ENCODE measurements at regions not wholly inside any gene's neighbourhood (a gene's known extent, or its start where the extent isn't known, plus 50 kb on each side); places are given as distances from the start of the nearest gene placed in this dataset.
"Not testable (repeated sequence)": the region's sequence is repeated elsewhere in the genome, so short reads cannot be mapped to it uniquely, and the experiment has no call there.

DNA sequence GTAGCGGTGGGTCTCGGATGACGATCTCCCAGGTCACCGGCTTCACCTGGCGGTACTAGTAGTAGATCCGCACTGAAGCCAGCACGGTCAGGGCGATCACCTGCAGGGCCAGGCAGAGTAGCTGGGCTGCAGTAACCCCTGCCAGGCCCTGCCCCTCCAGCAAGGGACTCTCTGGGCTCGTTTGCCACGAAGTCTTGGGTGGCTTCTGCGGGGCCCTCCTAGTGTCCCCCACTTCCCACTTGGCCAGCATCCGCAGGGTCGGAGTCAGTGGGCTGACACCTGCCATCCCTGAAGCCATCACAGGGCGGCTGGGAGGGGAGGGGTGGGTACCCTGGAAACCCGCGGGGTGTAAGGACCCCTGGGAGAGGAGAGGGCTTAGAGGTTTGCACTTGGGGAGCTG lies 214.0 kb downstream of the OR4C45 start:
- H3K27ac ChIP-seq (ENCODE audit: low read depth, low read length) = no peak overlapping the region
- no peak overlapping the region for H3K4me3 ChIP-seq (ENCODE audit: low read depth, low read length)
- no peak overlapping the region for H2AFZ ChIP-seq (ENCODE audit: low read length, unreplicated experiment)
- H3K36me3 ChIP-seq (ENCODE audit: insufficient read depth, low read length) = no peaks in the 10 kb centered on the region
- H3K27me3 ChIP-seq (ENCODE audit: insufficient read depth, low read length) = no peaks in the 10 kb centered on the region
- H3K4me1 ChIP-seq (ENCODE audit: control insufficient read depth, insufficient read depth, low read length, unreplicated experiment) = no peaks in the 10 kb centered on the region
- no peaks in the 10 kb centered on the region for H3K79me2 ChIP-seq (ENCODE audit: control insufficient read depth, insufficient read depth, low read length, unreplicated experiment)

DNA sequence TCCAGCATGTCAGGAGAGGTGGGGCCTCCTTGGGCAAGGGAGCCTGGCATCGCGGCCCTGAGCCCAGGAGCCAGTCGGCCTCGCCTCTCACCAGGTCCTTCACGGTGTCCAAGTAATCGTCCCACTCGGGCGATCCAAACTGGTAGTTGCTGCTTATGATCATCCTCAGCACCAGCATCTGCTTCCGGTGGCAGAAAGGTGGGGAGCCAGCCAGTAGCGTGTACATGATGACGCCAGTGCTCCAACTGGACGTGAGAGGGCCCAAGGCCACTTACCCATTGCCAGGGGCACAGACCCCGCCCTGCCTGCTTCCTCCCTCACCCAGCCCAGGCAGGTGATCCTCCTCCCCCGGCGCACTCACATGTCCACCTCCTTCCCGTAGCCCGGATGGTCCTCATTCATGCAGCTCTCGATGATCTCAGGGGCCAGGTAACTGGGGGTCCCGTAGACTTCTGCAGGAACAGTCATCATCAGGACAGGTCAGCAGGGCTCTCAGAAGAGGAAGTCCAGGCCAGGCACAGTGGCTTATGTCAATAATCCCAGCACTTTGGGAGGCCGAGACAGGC lies 214.7 kb downstream of the OR4C45 start:
- no peaks in the 10 kb centered on the region for H3K4me1 ChIP-seq (ENCODE audit: control insufficient read depth, insufficient read depth, low read length, unreplicated experiment)
- H3K27ac ChIP-seq (ENCODE audit: low read depth, low read length) = no peak overlapping the region
- H2AFZ ChIP-seq (ENCODE audit: low read length, unreplicated experiment) = no peak overlapping the region
- no peak overlapping the region for H3K4me3 ChIP-seq (ENCODE audit: low read depth, low read length)
- H3K79me2 ChIP-seq (ENCODE audit: control insufficient read depth, insufficient read depth, low read length, unreplicated experiment) = no peaks in the 10 kb centered on the region
- H3K27me3 ChIP-seq (ENCODE audit: insufficient read depth, low read length) = no peaks in the 10 kb centered on the region
- no peaks in the 10 kb centered on the region for H3K36me3 ChIP-seq (ENCODE audit: insufficient read depth, low read length)

DNA sequence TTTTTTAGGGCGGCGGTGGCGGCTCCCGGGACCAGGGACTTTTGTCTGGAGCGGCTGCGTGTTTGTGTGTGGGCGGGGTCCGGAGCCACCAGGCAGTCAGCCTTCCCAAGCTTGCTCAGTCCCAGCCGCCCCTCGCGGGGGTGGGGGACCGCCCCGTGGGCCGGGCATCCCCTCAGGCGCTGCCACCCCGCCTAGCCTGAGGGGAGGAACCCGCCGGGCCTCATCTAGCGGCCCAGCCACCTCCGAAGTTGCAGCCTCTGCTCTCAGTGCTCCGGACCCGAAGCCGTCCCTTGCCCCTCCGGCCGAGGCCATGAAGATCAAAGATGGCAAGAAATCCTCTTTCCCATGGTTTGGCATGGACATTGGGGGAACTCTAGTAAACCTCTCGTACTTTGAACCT lies 235.2 kb downstream of the OR4C45 start:
- Histone ChIP-seq H3K36me3 (ENCODE audit: insufficient read depth, low read length) (no peaks in the 10 kb centered on the region), H2AFZ (ENCODE audit: low read length, unreplicated experiment) (no peak overlapping the region), H3K27me3 (ENCODE audit: insufficient read depth, low read length) (no peaks in the 10 kb centered on the region), H3K4me3 (ENCODE audit: low read depth, low read length) (no peak overlapping the region), H3K4me1 (ENCODE audit: control insufficient read depth, insufficient read depth, low read length, unreplicated experiment) (no peaks in the 10 kb centered on the region), H3K27ac (ENCODE audit: low read depth, low read length) (no peak overlapping the region), H3K79me2 (ENCODE audit: control insufficient read depth, insufficient read depth, low read length, unreplicated experiment) (no peaks in the 10 kb centered on the region)

DNA sequence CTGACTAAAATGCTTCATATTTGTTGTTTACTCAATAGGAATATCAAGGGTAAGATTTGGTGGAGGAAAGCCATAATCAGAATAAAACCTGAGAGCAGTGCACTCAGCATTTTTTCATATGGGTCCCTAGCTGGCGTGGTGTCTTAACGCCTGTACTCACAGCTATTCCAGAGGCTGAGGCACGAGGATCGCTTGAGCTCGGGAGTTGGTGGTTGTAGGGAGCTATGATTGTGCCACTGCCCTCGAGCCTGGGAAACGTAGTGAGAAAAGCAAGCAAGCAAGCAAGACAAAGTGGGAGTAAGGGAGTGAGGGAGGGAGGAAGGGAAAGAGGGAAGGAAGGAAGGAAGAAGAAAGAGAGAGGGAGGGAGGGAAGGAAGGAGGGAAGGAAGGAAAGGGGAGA lies 242.5 kb downstream of the OR4C45 start:
- H3K36me3 ChIP-seq (ENCODE audit: insufficient read depth, low read length) = no peaks in the 10 kb centered on the region
- H3K4me3 ChIP-seq (ENCODE audit: low read depth, low read length) = no peak overlapping the region
- no peaks in the 10 kb centered on the region for H3K79me2 ChIP-seq (ENCODE audit: control insufficient read depth, insufficient read depth, low read length, unreplicated experiment)
- no peak overlapping the region for H3K27ac ChIP-seq (ENCODE audit: low read depth, low read length)
- H2AFZ ChIP-seq (ENCODE audit: low read length, unreplicated experiment) = no peak overlapping the region
- H3K27me3 ChIP-seq (ENCODE audit: insufficient read depth, low read length) = no peaks in the 10 kb centered on the region
- no peaks in the 10 kb centered on the region for H3K4me1 ChIP-seq (ENCODE audit: control insufficient read depth, insufficient read depth, low read length, unreplicated experiment)

DNA sequence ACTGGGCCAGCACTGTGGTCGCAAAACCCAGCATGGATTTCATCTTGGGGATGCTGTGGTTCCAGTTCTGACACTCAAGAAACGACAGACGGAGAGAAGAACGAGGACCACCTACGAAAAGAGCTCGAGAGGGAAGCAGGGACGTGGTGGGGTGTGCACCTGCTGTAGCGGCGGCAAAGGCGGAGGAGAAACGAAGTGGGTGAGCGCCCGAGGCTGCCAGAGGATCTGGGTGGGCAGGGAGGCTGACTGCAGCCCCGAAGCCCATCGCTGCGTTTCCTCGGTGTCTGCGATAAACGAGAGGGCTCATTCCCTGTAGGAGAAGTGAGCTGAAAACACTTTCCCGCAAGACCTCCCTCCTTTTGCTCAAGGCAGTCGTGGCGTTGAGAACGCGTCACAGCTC lies 246.1 kb downstream of the OR4C45 start:
- H2AFZ ChIP-seq (ENCODE audit: low read length, unreplicated experiment) = no peak overlapping the region
- H3K27ac ChIP-seq (ENCODE audit: low read depth, low read length) = no peak overlapping the region
- H3K4me1 ChIP-seq (ENCODE audit: control insufficient read depth, insufficient read depth, low read length, unreplicated experiment) = no peaks in the 10 kb centered on the region
- H3K27me3 ChIP-seq (ENCODE audit: insufficient read depth, low read length) = no peaks in the 10 kb centered on the region
- H3K79me2 ChIP-seq (ENCODE audit: control insufficient read depth, insufficient read depth, low read length, unreplicated experiment) = no peaks in the 10 kb centered on the region
- H3K36me3 ChIP-seq (ENCODE audit: insufficient read depth, low read length) = no peaks in the 10 kb centered on the region
- no peak overlapping the region for H3K4me3 ChIP-seq (ENCODE audit: low read depth, low read length)

DNA sequence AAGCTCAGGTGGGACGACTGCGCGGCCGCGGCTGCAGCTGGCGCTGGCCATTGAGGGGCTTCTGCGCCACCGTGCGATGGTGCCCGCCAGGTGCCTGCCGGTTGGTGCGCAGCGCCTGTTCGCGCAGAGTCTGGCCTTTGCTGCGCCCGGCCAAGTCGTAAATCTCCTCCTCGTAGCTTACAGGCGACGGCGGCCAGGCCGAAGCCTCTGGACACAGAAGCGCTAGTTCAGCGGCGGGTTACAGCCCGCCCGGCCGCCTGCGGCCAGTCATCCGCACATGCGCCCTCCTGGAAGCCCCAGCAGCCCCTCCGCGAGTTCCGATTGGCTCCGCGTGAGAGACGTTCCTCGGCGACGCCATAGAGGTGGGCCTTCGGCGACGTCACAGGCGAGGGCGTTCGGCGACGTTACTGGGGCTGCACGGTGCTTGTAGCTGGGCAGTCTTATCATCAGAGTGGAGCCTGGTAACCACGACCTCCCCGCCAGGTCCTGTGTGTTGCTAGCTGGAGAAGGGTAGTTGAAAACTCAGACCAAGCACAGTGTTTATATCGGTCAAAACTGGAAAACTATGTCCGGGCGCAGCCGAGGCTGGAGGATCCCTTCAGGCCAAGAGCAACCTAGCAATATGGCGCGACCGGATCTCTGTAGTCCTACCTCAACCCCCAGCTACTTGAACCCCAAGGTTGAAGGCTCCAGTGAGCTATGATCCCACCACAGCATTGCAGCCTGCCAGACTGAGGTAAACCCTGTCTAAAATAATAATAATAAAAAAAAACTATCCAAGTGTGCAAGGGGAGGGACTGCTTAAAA lies 265.7 kb downstream of the OR4C45 start:
- Histone ChIP-seq H3K27me3 (ENCODE audit: insufficient read depth, low read length) (no peaks in the 10 kb centered on the region), H3K36me3 (ENCODE audit: insufficient read depth, low read length) (no peaks in the 10 kb centered on the region), H3K79me2 (ENCODE audit: control insufficient read depth, insufficient read depth, low read length, unreplicated experiment) (no peaks in the 10 kb centered on the region), H3K4me1 (ENCODE audit: control insufficient read depth, insufficient read depth, low read length, unreplicated experiment) (no peaks in the 10 kb centered on the region), H3K27ac (ENCODE audit: low read depth, low read length) (no peak overlapping the region), H2AFZ (ENCODE audit: low read length, unreplicated experiment) (no peak overlapping the region), H3K4me3 (ENCODE audit: low read depth, low read length) (no peak overlapping the region)

DNA sequence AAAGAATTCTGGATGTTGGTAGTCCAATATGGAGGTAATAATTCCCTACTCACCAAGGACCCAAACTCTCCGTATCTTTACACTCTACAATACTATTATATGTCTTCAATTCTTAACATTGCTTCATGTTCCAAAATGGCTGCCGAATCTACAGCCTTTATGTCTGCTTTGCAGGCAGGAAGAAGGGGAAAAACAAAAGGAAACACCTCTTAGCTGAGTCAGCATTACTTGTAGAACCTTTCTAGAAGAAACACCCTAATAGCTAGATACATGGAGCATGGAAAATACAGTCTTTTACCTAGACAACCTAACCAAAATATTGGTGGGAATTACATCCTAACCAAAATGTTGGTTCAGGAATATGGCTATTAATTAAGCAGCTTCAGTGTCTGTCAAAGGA lies 298.0 kb downstream of the OR4C45 start:
- H3K4me3 ChIP-seq (ENCODE audit: low read depth, low read length); H3K27ac ChIP-seq (ENCODE audit: low read depth, low read length); H3K4me1 ChIP-seq (ENCODE audit: control insufficient read depth, insufficient read depth, low read length, unreplicated experiment); H3K27me3 ChIP-seq (ENCODE audit: insufficient read depth, low read length); H3K79me2 ChIP-seq (ENCODE audit: control insufficient read depth, insufficient read depth, low read length, unreplicated experiment); H3K36me3 ChIP-seq (ENCODE audit: insufficient read depth, low read length); H2AFZ ChIP-seq (ENCODE audit: low read length, unreplicated experiment): not testable (repeated sequence)

DNA sequence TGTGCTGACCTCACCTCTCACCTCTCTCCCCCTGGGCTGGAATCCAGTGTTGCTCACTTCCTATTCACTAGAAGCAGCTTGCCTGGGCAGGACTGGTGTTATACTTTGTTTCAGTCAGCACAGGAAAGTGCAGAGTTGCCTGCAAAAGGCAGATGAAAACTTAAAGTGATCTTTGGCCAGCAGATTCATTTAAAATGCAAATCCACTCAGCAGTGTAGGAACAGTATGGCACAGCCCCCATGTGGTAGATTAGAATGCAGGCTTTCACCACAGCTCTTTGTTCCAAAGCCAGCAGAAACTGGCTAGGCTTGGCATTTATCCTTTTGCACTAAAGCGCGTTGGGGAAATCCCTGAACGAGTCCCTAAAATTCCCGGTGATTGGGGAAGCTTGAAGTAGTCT lies 301.2 kb downstream of the OR4C45 start:
- Histone ChIP-seq H3K27ac (ENCODE audit: low read depth, low read length) (no peak overlapping the region), H3K36me3 (ENCODE audit: insufficient read depth, low read length) (no peaks in the 10 kb centered on the region), H3K79me2 (ENCODE audit: control insufficient read depth, insufficient read depth, low read length, unreplicated experiment) (no peaks in the 10 kb centered on the region), H3K4me1 (ENCODE audit: control insufficient read depth, insufficient read depth, low read length, unreplicated experiment) (no peaks in the 10 kb centered on the region), H3K4me3 (ENCODE audit: low read depth, low read length) (no peak overlapping the region), H2AFZ (ENCODE audit: low read length, unreplicated experiment) (no peak overlapping the region), H3K27me3 (ENCODE audit: insufficient read depth, low read length) (no peaks in the 10 kb centered on the region)

DNA sequence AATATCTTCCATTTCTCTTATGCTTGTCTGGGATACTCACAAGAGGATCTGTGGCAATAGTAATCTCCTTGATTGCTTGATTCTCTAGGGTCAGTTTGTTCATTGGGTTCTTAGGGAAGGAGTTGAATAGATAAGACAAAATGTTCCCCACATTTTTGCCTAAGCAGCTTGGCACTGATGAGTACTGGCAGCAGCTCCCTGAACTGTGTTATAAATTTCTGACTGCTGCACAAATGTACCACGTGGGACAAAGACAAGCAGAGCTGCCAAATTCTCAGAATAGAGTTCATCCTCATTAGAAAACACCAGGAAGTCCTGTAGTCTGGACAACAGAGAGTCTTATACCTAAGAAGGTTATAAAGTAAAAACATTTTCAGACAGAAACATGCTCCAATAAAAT lies 304.8 kb downstream of the OR4C45 start:
- H3K36me3 ChIP-seq (ENCODE audit: insufficient read depth, low read length); H3K4me1 ChIP-seq (ENCODE audit: control insufficient read depth, insufficient read depth, low read length, unreplicated experiment); H2AFZ ChIP-seq (ENCODE audit: low read length, unreplicated experiment); H3K79me2 ChIP-seq (ENCODE audit: control insufficient read depth, insufficient read depth, low read length, unreplicated experiment); H3K27me3 ChIP-seq (ENCODE audit: insufficient read depth, low read length); H3K27ac ChIP-seq (ENCODE audit: low read depth, low read length); H3K4me3 ChIP-seq (ENCODE audit: low read depth, low read length): not testable (repeated sequence)

DNA sequence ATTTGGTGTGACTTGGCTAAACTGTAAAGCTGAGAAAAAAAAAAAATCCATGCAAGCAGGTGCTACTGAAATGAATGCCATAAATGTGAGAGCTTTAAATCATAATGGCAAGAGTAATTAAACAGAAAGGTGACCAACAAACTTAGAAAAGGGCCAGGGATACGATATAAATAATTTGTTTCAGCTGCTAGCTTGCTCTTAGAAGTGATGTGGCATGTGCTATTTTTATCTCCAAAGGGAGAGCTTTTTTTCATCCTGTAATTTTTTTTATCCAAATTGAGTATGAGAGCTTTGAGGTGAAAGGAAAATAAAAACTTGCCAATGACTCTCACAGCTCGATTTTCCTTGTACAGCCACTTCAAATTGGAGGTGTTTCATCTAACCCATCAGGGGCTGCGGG lies 315.3 kb downstream of the OR4C45 start:
- H3K79me2 ChIP-seq (ENCODE audit: control insufficient read depth, insufficient read depth, low read length, unreplicated experiment); H3K27ac ChIP-seq (ENCODE audit: low read depth, low read length); H3K4me1 ChIP-seq (ENCODE audit: control insufficient read depth, insufficient read depth, low read length, unreplicated experiment); H3K27me3 ChIP-seq (ENCODE audit: insufficient read depth, low read length); H3K36me3 ChIP-seq (ENCODE audit: insufficient read depth, low read length); H2AFZ ChIP-seq (ENCODE audit: low read length, unreplicated experiment); H3K4me3 ChIP-seq (ENCODE audit: low read depth, low read length): not testable (repeated sequence)

DNA sequence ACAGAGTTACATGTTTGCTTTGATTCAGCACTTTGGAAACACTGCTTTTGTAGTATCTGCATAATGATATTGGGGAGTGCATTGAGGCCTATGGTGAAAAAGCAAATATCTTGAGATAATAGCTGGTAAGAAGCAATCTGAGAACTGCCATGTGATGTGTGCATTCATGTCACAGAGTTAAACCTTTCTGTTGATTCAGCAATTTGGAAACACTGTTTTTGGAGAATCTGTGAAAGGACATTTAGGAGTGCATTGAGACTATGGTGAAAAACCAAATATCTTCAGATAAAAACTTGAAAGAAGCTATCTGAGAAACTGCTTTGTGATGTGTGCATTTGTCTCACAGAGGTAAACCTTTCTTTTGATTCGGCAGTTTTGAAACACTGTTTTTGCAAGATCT lies 346.8 kb downstream of the OR4C45 start:
- no peaks in the 10 kb centered on the region for H3K36me3 ChIP-seq (ENCODE audit: insufficient read depth, low read length)
- H3K27me3 ChIP-seq (ENCODE audit: insufficient read depth, low read length) = no peaks in the 10 kb centered on the region
- H3K27ac ChIP-seq (ENCODE audit: low read depth, low read length) = no peak overlapping the region
- H3K79me2 ChIP-seq (ENCODE audit: control insufficient read depth, insufficient read depth, low read length, unreplicated experiment) = no peaks in the 10 kb centered on the region
- no peak overlapping the region for H3K4me3 ChIP-seq (ENCODE audit: low read depth, low read length)
- no peak overlapping the region for H2AFZ ChIP-seq (ENCODE audit: low read length, unreplicated experiment)
- H3K4me1 ChIP-seq (ENCODE audit: control insufficient read depth, insufficient read depth, low read length, unreplicated experiment) = no peaks in the 10 kb centered on the region
